DOHH2 (cell line): ENCODE measurements at regions not wholly inside any gene's neighbourhood (a gene's known extent, or its start where the extent isn't known, plus 50 kb on each side); places are given as distances from the start of the nearest gene placed in this dataset.

Experiments used
- CTCF ChIP-seq: fragments of 200-600 bp; sonication (generic); IDR thresholded peaks from one replicate; pipeline ENCODE4 v1.5.1; 2014; ENCODE audit warnings: antibody characterized with exemption, mild to moderate bottlenecking, low read depth, low read length; ENCODE audit not compliant: poor library complexity, severe bottlenecking
- EZH2phosphoT487 ChIP-seq: fragments of 200-600 bp; sonication (generic); IDR thresholded peaks from 2 replicates; pipeline ENCODE4 v1.6.1; 2017; ENCODE audit warnings: borderline replicate concordance, mild to moderate bottlenecking, antibody characterized with exemption, low read length, moderate library complexity, mixed read lengths

GRCh38 chr13:76266561-76266960, 619.6 kb downstream of the KCTD12 start:
- TF ChIP-seq CTCF (no peak), EZH2phosphoT487 (no peak)
